B cell (primary cell): ENCODE measurements at regions not wholly inside any gene's neighbourhood (a gene's known extent, or its start where the extent isn't known, plus 50 kb on each side); places are given as distances from the start of the nearest gene placed in this dataset.

ENCODE experiments used
- ATAC-seq: fragments of 200-7000 bp; cut with Tn5 transposase; one replicate; pipeline ENCODE4 v1.10.0; 2021; ENCODE audit warnings: low read depth, mild to moderate bottlenecking, moderate number of reproducible peaks, moderate library complexity
- CTCF ChIA-PET: fragments of 350-600 bp; sonication (Branson Sonifier 250); formaldehyde crosslinking; loops from one replicate; lab custom pipeline; 2021; ENCODE audit warnings: antibody characterized with exemption, inconsistent platforms; lab: Charles Lee
- POLR2A ChIA-PET: fragments of 350-600 bp; sonication (Branson Sonifier 250); formaldehyde crosslinking; loops from one replicate; lab custom pipeline; 2021; ENCODE audit warnings: antibody characterized with exemption; lab: Charles Lee
- DNase-seq: peaks from one replicate; pipeline ENCODE4 v3.0.0; 2013
- H2AFZ ChIP-seq: 2 replicates; pipeline ENCODE4 v1.6.1; 2012; ENCODE audit warnings: mild to moderate bottlenecking, low read depth, low read length; ENCODE audit not compliant: insufficient read depth, poor library complexity, severe bottlenecking
- H3K27ac ChIP-seq, 2 donors: 1 replicate in 1 of 2; 2 replicates in 1 of 2; pipeline ENCODE4 v1.5.1; 2012 to 2013; ENCODE audit warnings: low read length in 2 of 2, mild to moderate bottlenecking in 2 of 2, moderate library complexity in 1 of 2
- H3K27me3 ChIP-seq, 4 experiments: fragments of 200-600 bp in 1 of 4; sonication (generic) in 1 of 4; replicated peaks in 1 of 4; 1 replicate in 2 of 4; 2 replicates in 2 of 4; pipeline versions ENCODE4 v1.6.1 to v1.7.0; 2013 to 2016; ENCODE audit warnings: low read length in 3 of 4, mild to moderate bottlenecking in 2 of 4, mixed read lengths in 1 of 4, moderate library complexity in 1 of 4; ENCODE audit not compliant: insufficient read depth in 4 of 4, control insufficient read depth in 3 of 4; ENCODE audit errors: control extremely low read depth in 1 of 4
- H3K36me3 ChIP-seq, 2 experiments: replicated peaks in 1 of 2; 1 replicate in 1 of 2; 2 replicates in 1 of 2; pipeline versions ENCODE4 v1.6.1 to v1.7.1; 2013; ENCODE audit warnings: low read length in 1 of 2; ENCODE audit not compliant: insufficient read depth in 2 of 2, control insufficient read depth in 1 of 2; ENCODE audit errors: control extremely low read depth in 1 of 2, extremely low read depth in 1 of 2
- H3K4me1 ChIP-seq, 2 donors: fragments of 200-600 bp in 1 of 2; sonication (generic) in 1 of 2; 1 replicate in 1 of 2; 2 replicates in 1 of 2; pipeline versions ENCODE4 v1.5.1 to v1.6.1; 2013 to 2017; ENCODE audit warnings: low read length in 2 of 2; ENCODE audit not compliant: control insufficient read depth in 2 of 2, insufficient read depth in 2 of 2
- H3K4me2 ChIP-seq: replicated peaks from 2 replicates; pipeline ENCODE3; 2012; ENCODE audit warnings: mild to moderate bottlenecking, low read depth, low read length; ENCODE audit not compliant: poor library complexity, severe bottlenecking
- H3K4me3 ChIP-seq, 5 experiments: fragments of 200-600 bp in 1 of 5; sonication (generic) in 1 of 5; 1 replicate in 3 of 5; 2 replicates in 2 of 5; pipeline versions ENCODE4 v1.5.1 to v1.7.0; 2011 to 2016; ENCODE audit warnings: low read length in 4 of 5, mild to moderate bottlenecking in 4 of 5, low read depth in 2 of 5, control low read depth in 1 of 5, moderate library complexity in 1 of 5; ENCODE audit not compliant: insufficient read depth in 1 of 5; ENCODE audit errors: control extremely low read depth in 1 of 5, extremely low read depth in 1 of 5
- H3K79me2 ChIP-seq: fragments of 200-600 bp; sonication (generic); one replicate; pipeline ENCODE4 v1.6.0; 2016; ENCODE audit warnings: low read length; ENCODE audit not compliant: control insufficient read depth, insufficient read depth
- H3K9ac ChIP-seq: fragments of 200-600 bp; sonication (generic); 2 replicates; pipeline ENCODE4 v1.6.1; 2017; ENCODE audit warnings: mild to moderate bottlenecking, low read length, moderate library complexity
- H3K9me3 ChIP-seq, 3 donors: one replicate each; pipeline versions ENCODE4 v1.6.1 to v1.7.1; 2013; ENCODE audit warnings: low read length in 2 of 3; ENCODE audit not compliant: control insufficient read depth in 2 of 3, insufficient read depth in 1 of 3; ENCODE audit errors: control extremely low read depth in 1 of 3
- H4K20me1 ChIP-seq: 2 replicates; pipeline ENCODE4 v1.6.0; 2012; ENCODE audit warnings: mild to moderate bottlenecking, low read length; ENCODE audit not compliant: insufficient read depth, control insufficient read depth, poor library complexity, severe bottlenecking
- H3K27ac Mint-ChIP-seq: one replicate; pipeline ENCODE4 v1.8.0; 2021; ENCODE audit warnings: mixed read lengths
- H3K27me3 Mint-ChIP-seq: one replicate; pipeline ENCODE4 v1.8.0; 2021; ENCODE audit warnings: mixed read lengths
- H3K4me1 Mint-ChIP-seq: one replicate; pipeline ENCODE4 v1.8.0; 2021; ENCODE audit warnings: mixed read lengths
- H3K4me3 Mint-ChIP-seq: one replicate; pipeline ENCODE4 v1.8.0; 2021; ENCODE audit warnings: mixed read lengths
- H3K9me3 Mint-ChIP-seq: one replicate; pipeline ENCODE4 v1.8.0; 2022; ENCODE audit warnings: mixed read lengths; ENCODE audit not compliant: insufficient read depth
- EZH2 ChIP-seq: IDR thresholded peaks from 2 replicates; pipeline ENCODE4 v1.6.1; 2012; ENCODE audit warnings: borderline replicate concordance, low read depth, mild to moderate bottlenecking, moderate library complexity, low read length; ENCODE audit not compliant: insufficient read depth, poor library complexity, severe bottlenecking
- WGBS: methylation state at CpG from one replicate; pipeline ENCODE4 v1.1.5; 2013; ENCODE audit warnings: missing lambda C conversion rate; ENCODE audit not compliant: insufficient coverage; 5-methylcytosine and 5-hydroxymethylcytosine counted together
- intact Hi-C: fragments of 100-400 bp; cut with micrococcal nuclease; formaldehyde crosslinking; loops from one replicate; pipeline ENCODE4 v1.10.0; 2022
- TF ChIP-seq, protein P1 (sequence below): fragments of 200-600 bp; IDR thresholded peaks from one replicate; pipeline ENCODE4 v1.8.0; 2022; ENCODE audit warnings: antibody characterized with exemption, mild to moderate bottlenecking

DNA sequence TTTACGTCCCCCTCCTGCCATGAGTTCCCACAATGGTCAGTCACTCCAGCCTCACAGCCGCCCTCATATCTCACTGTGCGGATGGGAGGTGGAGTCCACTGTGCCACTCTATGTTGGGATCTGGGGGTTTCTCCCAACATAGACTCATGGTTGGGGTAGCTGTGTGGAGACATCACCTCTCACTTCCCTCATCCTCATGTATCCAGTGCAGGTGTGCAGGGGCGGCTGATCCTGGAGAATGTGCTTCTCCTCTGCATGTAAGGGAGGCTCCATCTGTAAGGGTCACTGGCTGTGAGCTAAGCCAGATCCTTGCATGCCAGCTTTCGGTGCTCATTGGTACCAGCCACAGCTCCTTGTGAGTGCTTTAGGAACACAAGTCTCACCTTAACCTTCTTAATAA is 400.8 kb downstream of the CDH26 start:
- Mint-ChIP-seq H3K27ac (no peak overlapping the region), H3K4me3 (no peak overlapping the region), H3K27me3 (no peaks in the 10 kb centered on the region), H3K4me1 (no peaks in the 10 kb centered on the region), H3K9me3 (no peaks in the 10 kb centered on the region)
- Histone ChIP-seq H3K4me1 (no peaks in the 10 kb centered on the region), H3K79me2 (no peaks in the 10 kb centered on the region), H3K27me3 (no peaks in the 10 kb centered on the region), H2AFZ (no peak overlapping the region), H3K4me3 (no peak overlapping the region), H3K9ac (no peak overlapping the region), H4K20me1 (no peaks in the 10 kb centered on the region), H3K36me3 (no peaks in the 10 kb centered on the region), H3K27ac (no peak overlapping the region), H3K9me3 (no peaks in the 10 kb centered on the region), H3K4me2 (no peak overlapping the region)
- ChIA-PET POLR2A (no interaction called here), CTCF (no interaction called here)
- no peak for DNase-seq
- intact Hi-C loops: no loop called here
- ATAC-seq: no peak
- no CpG with 5 or more reads among the region's 5 CpGs for WGBS
- TF ChIP-seq EZH2: no peak
- TF ChIP-seq, protein P1, sequence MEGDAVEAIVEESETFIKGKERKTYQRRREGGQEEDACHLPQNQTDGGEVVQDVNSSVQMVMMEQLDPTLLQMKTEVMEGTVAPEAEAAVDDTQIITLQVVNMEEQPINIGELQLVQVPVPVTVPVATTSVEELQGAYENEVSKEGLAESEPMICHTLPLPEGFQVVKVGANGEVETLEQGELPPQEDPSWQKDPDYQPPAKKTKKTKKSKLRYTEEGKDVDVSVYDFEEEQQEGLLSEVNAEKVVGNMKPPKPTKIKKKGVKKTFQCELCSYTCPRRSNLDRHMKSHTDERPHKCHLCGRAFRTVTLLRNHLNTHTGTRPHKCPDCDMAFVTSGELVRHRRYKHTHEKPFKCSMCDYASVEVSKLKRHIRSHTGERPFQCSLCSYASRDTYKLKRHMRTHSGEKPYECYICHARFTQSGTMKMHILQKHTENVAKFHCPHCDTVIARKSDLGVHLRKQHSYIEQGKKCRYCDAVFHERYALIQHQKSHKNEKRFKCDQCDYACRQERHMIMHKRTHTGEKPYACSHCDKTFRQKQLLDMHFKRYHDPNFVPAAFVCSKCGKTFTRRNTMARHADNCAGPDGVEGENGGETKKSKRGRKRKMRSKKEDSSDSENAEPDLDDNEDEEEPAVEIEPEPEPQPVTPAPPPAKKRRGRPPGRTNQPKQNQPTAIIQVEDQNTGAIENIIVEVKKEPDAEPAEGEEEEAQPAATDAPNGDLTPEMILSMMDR: no peak

DNA sequence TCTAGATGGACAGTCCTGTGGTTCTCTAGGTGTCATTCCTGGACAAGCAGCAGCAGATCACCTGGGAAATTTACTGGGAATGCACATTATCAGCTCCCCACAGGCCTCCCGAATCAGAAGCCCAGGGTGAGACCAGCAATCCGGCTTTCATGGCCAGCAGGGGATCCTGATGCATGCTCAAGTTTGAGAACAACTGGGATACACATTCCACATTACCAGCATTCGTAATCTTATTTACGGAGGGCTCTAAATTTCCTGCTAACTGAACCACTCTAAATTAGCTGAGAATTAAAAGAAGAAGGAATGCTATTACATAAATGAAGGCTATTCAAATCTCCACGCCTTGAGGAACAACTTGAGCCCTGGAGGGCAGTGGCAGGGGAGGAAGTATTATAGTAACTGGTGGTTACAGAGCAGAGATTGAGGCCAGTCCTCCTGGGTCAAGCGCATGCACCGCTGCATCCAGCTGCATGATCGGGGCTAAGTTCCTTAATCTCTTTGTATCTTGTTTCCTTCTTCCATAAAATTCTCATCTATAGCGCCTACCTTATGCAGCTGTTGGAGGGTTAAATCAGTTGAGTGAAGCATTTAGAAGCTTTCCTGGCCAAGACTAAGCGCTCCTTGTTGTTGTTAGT is 403.7 kb downstream of the CDH26 start:
- Histone ChIP-seq H3K27me3 (no peaks in the 10 kb centered on the region), H3K9me3 (peaks cover 0 to 6% (median 0%) of the 10 kb centered on the region in 3 donors), H3K4me3 (no peak overlapping the region), H4K20me1 (no peaks in the 10 kb centered on the region), H3K4me2 (no peak overlapping the region), H3K27ac (no peak overlapping the region), H3K36me3 (no peaks in the 10 kb centered on the region), H2AFZ (no peak overlapping the region), H3K79me2 (no peaks in the 10 kb centered on the region), H3K9ac (no peak overlapping the region), H3K4me1 (no peaks in the 10 kb centered on the region)
- WGBS: 83% methylated on average over 2 of the region's 10 CpGs
- ATAC-seq (no peak), DNase-seq (no peak)
- POLR2A ChIA-PET: no interaction called here
- no peak overlapping the region for H3K27ac Mint-ChIP-seq
- CTCF ChIA-PET: no interaction called here
- no peaks in the 10 kb centered on the region for H3K4me1 Mint-ChIP-seq
- H3K4me3 Mint-ChIP-seq: no peak overlapping the region
- TF ChIP-seq, protein P1: no peak
- no peak for TF ChIP-seq EZH2
- no peaks in the 10 kb centered on the region for H3K9me3 Mint-ChIP-seq
- intact Hi-C loops: no loop called here
- no peaks in the 10 kb centered on the region for H3K27me3 Mint-ChIP-seq
